OCI-LY1 (cell line): ENCODE measurements at regions not wholly inside any gene's neighbourhood (a gene's known extent, or its start where the extent isn't known, plus 50 kb on each side); places are given as distances from the start of the nearest gene placed in this dataset.

ENCODE experiments used
- H2AFZ ChIP-seq: fragments of 200-600 bp; sonication (generic), shearing (Covaris generic); 2 replicates; pipeline ENCODE4 v1.6.0; 2014; ENCODE audit warnings: antibody characterized with exemption, mild to moderate bottlenecking, low read length
- H3F3A ChIP-seq: fragments of 200-600 bp; sonication (generic), shearing (Covaris generic); 2 replicates; pipeline ENCODE4 v1.6.0; 2014; ENCODE audit warnings: mild to moderate bottlenecking, antibody characterized with exemption, low read length, moderate library complexity; ENCODE audit not compliant: insufficient read depth
- H3K27ac ChIP-seq: fragments of 200-600 bp; sonication (generic); 2 replicates; pipeline ENCODE4 v1.5.1; 2014; ENCODE audit warnings: low read length, mixed run types, mild to moderate bottlenecking, low read depth; ENCODE audit not compliant: poor library complexity, severe bottlenecking
- H3K27me3 ChIP-seq: fragments of 200-600 bp; sonication (generic); 2 replicates; pipeline ENCODE4 v1.6.0; 2014; ENCODE audit warnings: antibody characterized with exemption, mild to moderate bottlenecking, low read length, moderate library complexity; ENCODE audit not compliant: insufficient read depth
- H3K36me3 ChIP-seq: fragments of 200-600 bp; sonication (generic); 2 replicates; pipeline ENCODE4 v1.6.1; 2014; ENCODE audit warnings: mild to moderate bottlenecking, antibody characterized with exemption, low read length, moderate library complexity, mixed read lengths; ENCODE audit not compliant: insufficient read depth
- H3K4me1 ChIP-seq: fragments of 200-600 bp; sonication (generic); 2 replicates; pipeline ENCODE4 v1.5.1; 2014; ENCODE audit warnings: mild to moderate bottlenecking, low read length, moderate library complexity; ENCODE audit not compliant: insufficient read depth, severe bottlenecking
- H3K4me2 ChIP-seq: fragments of 200-600 bp; sonication (generic), shearing (Covaris generic); 2 replicates; pipeline ENCODE4 v1.6.1; 2014; ENCODE audit warnings: low read length
- H3K4me3 ChIP-seq: fragments of 200-600 bp; sonication (generic); 2 replicates; pipeline ENCODE4 v1.5.1; 2014; ENCODE audit warnings: low read length, low read depth, mild to moderate bottlenecking, mixed read lengths; ENCODE audit not compliant: poor library complexity, severe bottlenecking
- H3K79me2 ChIP-seq: fragments of 200-600 bp; shearing (Covaris generic); 2 replicates; pipeline ENCODE4 v1.6.1; 2016; ENCODE audit warnings: mixed run types, low read length, mixed read lengths; ENCODE audit not compliant: insufficient read depth
- H3K9ac ChIP-seq: fragments of 200-600 bp; sonication (generic), shearing (Covaris generic); 2 replicates; pipeline ENCODE4 v1.6.1; 2014; ENCODE audit warnings: mild to moderate bottlenecking, low read length, mixed read lengths
- H3K9me2 ChIP-seq: fragments of 200-600 bp; sonication (generic), shearing (Covaris generic); 2 replicates; pipeline ENCODE4 v1.6.1; 2014; ENCODE audit warnings: low read depth, mild to moderate bottlenecking, low read length, mixed read lengths
- H3K9me3 ChIP-seq: fragments of 200-600 bp; shearing (Covaris generic); 2 replicates; pipeline ENCODE4 v1.6.1; 2014; ENCODE audit warnings: low read length, mixed read lengths
- H4K20me1 ChIP-seq: fragments of 200-600 bp; sonication (generic), shearing (Covaris generic); 2 replicates; pipeline ENCODE4 v1.6.0; 2016; ENCODE audit warnings: mild to moderate bottlenecking, low read length; ENCODE audit not compliant: insufficient read depth
- EZH2 ChIP-seq: fragments of 200-600 bp; sonication (generic), shearing (Covaris generic); IDR thresholded peaks from 2 replicates; pipeline ENCODE4 v1.8.0; 2017; ENCODE audit warnings: borderline replicate concordance, mixed run types, mild to moderate bottlenecking, antibody characterized with exemption, low read length, moderate library complexity, mixed read lengths
- TF ChIP-seq, protein P1 (sequence below): fragments of 200-600 bp; sonication (generic), shearing (Covaris generic); IDR thresholded peaks from 2 replicates; pipeline ENCODE4 v1.5.1; 2017; ENCODE audit warnings: mild to moderate bottlenecking, antibody characterized with exemption, low read length, moderate library complexity, mixed read lengths

DNA sequence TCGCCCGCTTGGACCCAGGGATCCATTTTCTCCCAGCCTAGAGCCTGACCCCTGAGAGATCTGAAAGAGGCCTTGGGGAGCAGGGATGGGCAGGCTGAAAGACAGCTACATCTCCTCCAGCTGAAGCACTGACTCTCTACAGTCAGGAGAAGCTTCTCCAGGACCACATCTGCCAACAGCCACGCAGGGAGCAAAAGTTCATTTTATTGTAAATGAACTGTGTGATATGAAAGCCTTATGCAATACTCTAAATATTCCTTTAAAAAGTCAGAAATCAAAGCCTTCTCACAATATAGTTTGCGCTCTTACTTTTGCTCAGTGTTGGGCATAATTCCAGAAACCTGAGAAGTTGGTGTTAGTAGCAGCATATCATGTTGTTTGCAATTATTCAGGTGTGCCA lies 428.9 kb upstream of the RAB6C start:
- H3K4me1 ChIP-seq: no peaks in the 10 kb centered on the region
- H3K36me3 ChIP-seq: no peaks in the 10 kb centered on the region
- H3K27me3 ChIP-seq: no peaks in the 10 kb centered on the region
- no peaks in the 10 kb centered on the region for H3F3A ChIP-seq
- H3K79me2 ChIP-seq: no peaks in the 10 kb centered on the region
- no peaks in the 10 kb centered on the region for H3K9me3 ChIP-seq
- no peaks in the 10 kb centered on the region for H4K20me1 ChIP-seq
- H3K4me3 ChIP-seq: no peak overlapping the region
- no peak overlapping the region for H3K27ac ChIP-seq
- no peak overlapping the region for H3K4me2 ChIP-seq
- TF ChIP-seq, protein P1, sequence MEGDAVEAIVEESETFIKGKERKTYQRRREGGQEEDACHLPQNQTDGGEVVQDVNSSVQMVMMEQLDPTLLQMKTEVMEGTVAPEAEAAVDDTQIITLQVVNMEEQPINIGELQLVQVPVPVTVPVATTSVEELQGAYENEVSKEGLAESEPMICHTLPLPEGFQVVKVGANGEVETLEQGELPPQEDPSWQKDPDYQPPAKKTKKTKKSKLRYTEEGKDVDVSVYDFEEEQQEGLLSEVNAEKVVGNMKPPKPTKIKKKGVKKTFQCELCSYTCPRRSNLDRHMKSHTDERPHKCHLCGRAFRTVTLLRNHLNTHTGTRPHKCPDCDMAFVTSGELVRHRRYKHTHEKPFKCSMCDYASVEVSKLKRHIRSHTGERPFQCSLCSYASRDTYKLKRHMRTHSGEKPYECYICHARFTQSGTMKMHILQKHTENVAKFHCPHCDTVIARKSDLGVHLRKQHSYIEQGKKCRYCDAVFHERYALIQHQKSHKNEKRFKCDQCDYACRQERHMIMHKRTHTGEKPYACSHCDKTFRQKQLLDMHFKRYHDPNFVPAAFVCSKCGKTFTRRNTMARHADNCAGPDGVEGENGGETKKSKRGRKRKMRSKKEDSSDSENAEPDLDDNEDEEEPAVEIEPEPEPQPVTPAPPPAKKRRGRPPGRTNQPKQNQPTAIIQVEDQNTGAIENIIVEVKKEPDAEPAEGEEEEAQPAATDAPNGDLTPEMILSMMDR: no peak
- TF ChIP-seq EZH2: no peak
- no peaks in the 10 kb centered on the region for H3K9me2 ChIP-seq
- no peak overlapping the region for H3K9ac ChIP-seq
- no peak overlapping the region for H2AFZ ChIP-seq

DNA sequence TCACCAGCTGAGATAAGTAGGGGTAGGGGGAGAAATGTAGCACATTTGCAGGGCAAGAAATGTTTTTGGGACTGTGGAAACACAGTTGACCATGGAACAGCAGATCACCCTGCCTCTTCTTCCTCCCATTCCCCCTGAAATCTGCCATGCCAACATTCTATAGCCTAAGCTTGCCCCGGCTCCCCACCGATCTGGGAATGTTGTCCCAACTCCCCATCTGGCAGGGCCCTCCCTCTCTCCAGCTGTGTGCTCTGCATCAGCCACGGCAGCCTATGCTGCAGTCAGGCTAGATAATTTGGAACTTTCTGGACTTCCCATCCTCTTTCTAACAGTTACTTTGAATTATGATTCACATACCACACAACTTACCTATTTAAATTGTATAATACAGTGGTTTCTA lies 425.1 kb upstream of the RAB6C start:
- Histone ChIP-seq H3K4me2 (no peak overlapping the region), H3K9ac (no peak overlapping the region), H3K4me1 (no peaks in the 10 kb centered on the region), H3K27me3 (no peaks in the 10 kb centered on the region), H2AFZ (no peak overlapping the region), H3F3A (no peaks in the 10 kb centered on the region), H3K9me2 (no peaks in the 10 kb centered on the region), H3K9me3 (no peaks in the 10 kb centered on the region), H4K20me1 (no peaks in the 10 kb centered on the region), H3K4me3 (no peak overlapping the region), H3K79me2 (no peaks in the 10 kb centered on the region), H3K36me3 (no peaks in the 10 kb centered on the region), H3K27ac (no peak overlapping the region)
- TF ChIP-seq, protein P1: no peak
- TF ChIP-seq EZH2: no peak

DNA sequence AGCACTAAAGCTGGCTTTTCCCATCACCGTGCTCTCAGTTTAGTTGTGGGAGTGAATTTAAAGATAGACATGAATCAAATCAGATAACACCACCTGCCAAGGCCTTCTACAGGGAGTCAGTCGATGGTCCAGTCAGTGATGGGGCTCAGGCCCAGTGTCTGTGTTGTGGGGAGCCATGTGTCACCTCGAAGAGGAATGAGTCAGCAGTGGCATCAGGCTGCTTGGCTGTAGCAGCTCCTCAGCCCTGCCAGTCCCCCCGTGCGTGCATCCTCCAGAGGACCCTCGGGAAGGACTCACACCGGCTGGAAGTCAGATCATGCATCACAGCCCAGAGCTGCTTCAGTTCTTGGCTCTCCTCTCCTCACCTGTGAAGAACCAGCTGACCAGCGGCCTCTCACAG lies 420.4 kb upstream of the RAB6C start:
- H3K27ac ChIP-seq: no peak overlapping the region
- no peaks in the 10 kb centered on the region for H3K27me3 ChIP-seq
- H3K9me2 ChIP-seq: no peaks in the 10 kb centered on the region
- no peaks in the 10 kb centered on the region for H3K36me3 ChIP-seq
- TF ChIP-seq EZH2: no peak
- TF ChIP-seq, protein P1: no peak
- no peak overlapping the region for H3K9ac ChIP-seq
- no peak overlapping the region for H3K4me3 ChIP-seq
- no peaks in the 10 kb centered on the region for H4K20me1 ChIP-seq
- no peaks in the 10 kb centered on the region for H3K4me1 ChIP-seq
- no peaks in the 10 kb centered on the region for H3K9me3 ChIP-seq
- H3K4me2 ChIP-seq: no peak overlapping the region
- no peaks in the 10 kb centered on the region for H3K79me2 ChIP-seq
- H3F3A ChIP-seq: no peaks in the 10 kb centered on the region
- H2AFZ ChIP-seq: no peak overlapping the region
